ENCODE measurements at regions not wholly inside any gene's neighbourhood (a gene's known extent, or its start where the extent isn't known, plus 50 kb on each side); places are given as distances from the start of the nearest gene placed in this dataset. TPM values are rescaled to one million over a fixed set of nuclear protein-coding genes. Genes with fewer than 3 reads are reported as not detected.

- DNase-seq (ENCODE audit: low read depth), result no peak
- TF ChIP-seq CTCF (IDR thresholded peaks at IDR 0.05; ENCODE audit: insufficient read depth, low read depth, low read length), result no peak
- no peak overlapping the region for H3K4me3 ChIP-seq (ENCODE audit: low read depth, low read length)
Measured at GRCh38 chr21:35106246-35106835, 57.2 kb upstream of the RUNX1 start.

- no peak for TF ChIP-seq CTCF (IDR thresholded peaks at IDR 0.05; ENCODE audit: insufficient read depth, low read depth, low read length)
- no peak overlapping the region for H3K4me3 ChIP-seq (ENCODE audit: low read depth, low read length)
- DNase-seq (ENCODE audit: low read depth), result peak; percentile 90
Measured at GRCh38 chr21:35102488-35103371, 53.6 kb upstream of the RUNX1 start.

- peak; percentile 6 for DNase-seq (ENCODE audit: low read depth)
- no peak for TF ChIP-seq CTCF (IDR thresholded peaks at IDR 0.05; ENCODE audit: insufficient read depth, low read depth, low read length)
- no peak overlapping the region for H3K4me3 ChIP-seq (ENCODE audit: low read depth, low read length)
Measured at GRCh38 chr21:35100349-35100811, 51.3 kb upstream of the RUNX1 start.

GRCh38 chr21:35099310-35099709 lies 50.2 kb upstream of the RUNX1 start:
- no peak for TF ChIP-seq CTCF (IDR thresholded peaks at IDR 0.05; ENCODE audit: insufficient read depth, low read depth, low read length)
- DNase-seq (ENCODE audit: low read depth), result peak; percentile 17
- no peak overlapping the region for H3K4me3 ChIP-seq (ENCODE audit: low read depth, low read length)

Small RNA genes in the stretch of these regions (small RNA-seq; reads per million reads assigned to genes)
- gene EZH2P1, result not detected
- gene MIR802, result not detected

Data from fibroblast of villous mesenchyme (primary cell).